ENCODE measurements at regions not wholly inside any gene's neighbourhood (a gene's known extent, or its start where the extent isn't known, plus 50 kb on each side); places are given as distances from the start of the nearest gene placed in this dataset.

DNA sequence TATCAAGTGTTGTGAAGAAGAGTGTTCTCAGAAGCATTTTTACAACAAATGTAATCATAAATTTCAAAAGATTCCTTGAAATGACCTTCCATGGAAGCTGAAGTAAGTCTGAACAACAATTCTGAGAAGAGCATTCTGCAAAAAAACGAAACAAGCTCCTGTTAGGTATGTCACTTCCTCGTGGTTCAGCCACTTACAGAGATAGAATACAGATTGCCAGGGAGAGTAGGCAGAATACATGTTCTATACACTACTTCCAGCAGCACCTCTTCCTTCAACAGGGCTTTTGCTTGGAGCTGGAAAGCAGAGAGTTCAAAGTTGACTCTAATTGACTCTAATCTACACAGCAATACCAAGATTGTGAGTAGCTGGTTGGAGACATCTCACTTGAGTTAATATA is 274.5 kb downstream of the ADGRA3 start:
- DNase-seq (no peak), ATAC-seq (no peak)
- no peaks in the 10 kb centered on the region for H3K36me3 Mint-ChIP-seq (ENCODE audit: insufficient read depth)
- peaks cover 8% of the 10 kb centered on the region for H3K9me3 Mint-ChIP-seq
- no peak overlapping the region for H3K4me3 Mint-ChIP-seq
- peaks cover 2% of the 10 kb centered on the region for H3K4me1 Mint-ChIP-seq (ENCODE audit: low read depth)
- H3K27me3 Mint-ChIP-seq (ENCODE audit: low read depth) = no peaks in the 10 kb centered on the region

DNA sequence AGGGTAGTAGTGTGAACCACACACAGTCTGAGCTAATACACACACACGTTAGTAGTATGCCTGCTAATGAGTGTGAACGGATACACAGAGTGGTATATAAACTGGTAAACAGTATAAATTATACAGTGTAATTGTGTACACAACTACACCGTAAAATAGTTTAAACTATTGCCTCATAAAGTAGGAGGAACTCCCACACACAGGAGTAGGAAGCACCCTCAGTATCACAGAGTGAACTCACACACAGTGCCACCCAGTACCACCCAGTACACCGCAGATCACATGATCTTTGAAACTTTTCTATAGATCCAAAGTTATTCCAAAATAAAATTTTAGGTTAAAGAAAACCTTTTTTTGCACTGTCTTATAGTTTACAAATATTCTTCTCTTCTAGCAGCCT is 275.1 kb downstream of the ADGRA3 start:
- no peak for DNase-seq
- ATAC-seq = no peak
- Mint-ChIP-seq H3K27me3 (ENCODE audit: low read depth) (no peaks in the 10 kb centered on the region), H3K4me1 (ENCODE audit: low read depth) (peaks cover 2% of the 10 kb centered on the region), H3K9me3 (peaks cover 8% of the 10 kb centered on the region), H3K36me3 (ENCODE audit: insufficient read depth) (no peaks in the 10 kb centered on the region), H3K4me3 (no peak overlapping the region)

DNA sequence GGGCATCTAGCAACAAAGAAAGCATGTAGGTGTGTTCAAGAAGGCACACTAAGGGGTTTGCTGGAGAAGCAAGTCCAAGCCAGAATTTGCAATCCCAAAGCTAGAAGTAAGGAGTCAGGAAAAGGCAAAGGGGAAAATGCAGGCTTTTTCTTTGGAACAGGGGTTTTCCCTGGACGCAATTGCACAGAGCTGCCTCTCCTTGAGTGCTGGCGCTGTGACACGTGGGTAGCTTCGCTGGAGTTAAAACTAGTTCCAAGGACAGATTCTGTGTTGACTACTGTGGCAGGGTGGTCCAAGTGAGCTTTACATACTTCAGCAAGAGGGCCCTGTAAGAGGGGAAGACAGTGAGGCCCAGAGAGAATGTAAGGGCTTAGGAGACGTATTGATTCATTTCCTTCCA is 277.1 kb downstream of the ADGRA3 start:
- ATAC-seq (no peak), DNase-seq (no peak)
- Mint-ChIP-seq H3K4me1 (ENCODE audit: low read depth) (peaks cover 2% of the 10 kb centered on the region), H3K4me3 (no peak overlapping the region), H3K9me3 (peaks cover 8% of the 10 kb centered on the region), H3K27me3 (ENCODE audit: low read depth) (no peaks in the 10 kb centered on the region), H3K36me3 (ENCODE audit: insufficient read depth) (no peaks in the 10 kb centered on the region)

DNA sequence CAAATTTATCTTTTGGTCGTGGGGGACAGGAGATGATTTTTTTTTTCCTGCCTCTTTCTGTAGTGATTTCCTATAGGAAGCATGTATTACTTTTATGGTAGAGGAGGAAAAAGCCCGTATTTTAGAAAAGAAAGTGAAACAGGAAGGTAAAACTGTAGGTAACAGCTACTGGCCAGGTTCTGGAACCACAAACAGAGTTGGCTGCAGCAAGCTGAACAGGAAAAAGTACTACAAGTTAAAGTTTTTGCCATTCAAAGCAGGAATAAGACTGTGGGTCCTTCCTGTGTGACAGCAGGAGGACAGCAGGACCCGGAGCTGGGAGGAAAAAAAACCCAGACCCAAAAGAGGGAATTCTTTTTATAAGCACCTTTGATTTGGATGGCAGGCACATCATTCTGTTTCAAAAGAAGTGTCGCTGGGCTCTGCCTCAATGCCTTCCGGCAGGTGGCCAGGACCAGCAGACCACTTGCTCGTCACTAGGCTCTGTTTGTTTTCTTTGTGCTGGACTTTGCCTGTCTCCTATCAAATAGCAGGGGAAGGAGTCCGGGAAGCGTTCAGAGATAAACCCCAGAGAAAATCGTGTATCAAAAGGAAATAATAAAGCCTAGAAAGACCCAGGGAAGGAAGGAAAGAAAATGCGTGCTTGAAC is 277.9 kb downstream of the ADGRA3 start:
- H3K4me3 Mint-ChIP-seq = peak overlapping the region; percentile 28
- no peak for DNase-seq

DNA sequence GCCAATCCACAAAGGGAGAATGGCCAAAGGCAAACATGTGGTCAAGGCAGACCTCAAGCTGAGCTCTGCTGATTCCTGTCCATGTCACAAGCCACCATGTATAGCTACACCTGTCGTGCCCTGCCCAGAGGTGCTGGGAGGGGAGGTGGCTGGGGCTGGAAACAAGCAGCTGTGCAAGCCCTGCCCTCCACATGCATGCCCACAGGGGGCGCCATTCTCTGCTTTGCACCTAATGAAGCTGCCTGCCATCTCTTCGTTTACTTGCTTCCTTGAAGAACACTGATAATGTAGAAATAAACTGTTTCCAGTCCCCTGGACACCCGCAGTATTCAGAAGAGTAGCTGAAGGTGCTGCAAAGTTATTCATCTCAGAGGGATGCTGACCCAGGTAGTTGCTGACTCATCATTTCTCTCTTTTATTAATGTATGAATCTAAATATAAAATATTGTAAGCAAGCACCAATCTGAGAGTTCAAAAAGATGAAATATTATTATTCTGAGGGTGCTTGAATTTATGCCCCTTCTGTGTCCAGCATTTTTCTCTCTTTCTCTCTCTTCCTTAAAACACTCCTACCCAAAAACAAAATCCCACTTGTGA is 278.6 kb downstream of the ADGRA3 start:
- ATAC-seq = peak in 1 of 2 donors; percentile 41
- Mint-ChIP-seq H3K9me3 (peaks cover 8% of the 10 kb centered on the region), H3K4me3 (peak overlapping the region; percentile 28), H3K36me3 (ENCODE audit: insufficient read depth) (no peaks in the 10 kb centered on the region), H3K27me3 (ENCODE audit: low read depth) (no peaks in the 10 kb centered on the region), H3K4me1 (ENCODE audit: low read depth) (peaks cover 2% of the 10 kb centered on the region)
- peak; percentile 26 for DNase-seq

More for the DNA sequence above, 277.9 kb downstream of the ADGRA3 start:
- Mint-ChIP-seq H3K36me3 (ENCODE audit: insufficient read depth) (no peaks in the 10 kb centered on the region), H3K4me1 (ENCODE audit: low read depth) (peaks cover 2% of the 10 kb centered on the region), H3K9me3 (peaks cover 8% of the 10 kb centered on the region), H3K27me3 (ENCODE audit: low read depth) (no peaks in the 10 kb centered on the region)
- no peak for ATAC-seq

DNA sequence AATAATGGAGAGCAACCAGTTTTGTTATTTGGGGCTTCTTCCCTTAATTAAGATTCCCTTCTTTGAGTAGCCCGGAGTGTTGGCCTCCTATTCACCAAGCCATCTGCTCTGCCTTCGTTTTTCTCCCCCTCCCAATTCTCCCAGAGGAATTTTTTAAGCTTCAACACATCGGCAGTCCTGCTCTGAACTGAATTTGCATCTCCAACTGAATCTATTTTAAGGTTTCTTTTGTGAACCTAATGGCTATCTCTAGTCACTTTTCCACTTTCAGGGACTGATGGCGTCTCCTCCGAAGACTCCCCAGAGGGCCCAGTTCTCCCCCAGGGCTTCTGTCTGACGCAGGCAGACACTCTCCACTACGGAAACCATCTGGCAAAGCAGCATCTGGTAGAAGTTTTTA is 280.2 kb downstream of the ADGRA3 start:
- Mint-ChIP-seq H3K27me3 (ENCODE audit: low read depth) (no peaks in the 10 kb centered on the region), H3K4me1 (ENCODE audit: low read depth) (peaks cover under 1% of the 10 kb centered on the region), H3K4me3 (no peak overlapping the region), H3K36me3 (ENCODE audit: insufficient read depth) (no peaks in the 10 kb centered on the region), H3K9me3 (peaks cover 8% of the 10 kb centered on the region)
- DNase-seq (no peak), ATAC-seq (no peak)

DNA sequence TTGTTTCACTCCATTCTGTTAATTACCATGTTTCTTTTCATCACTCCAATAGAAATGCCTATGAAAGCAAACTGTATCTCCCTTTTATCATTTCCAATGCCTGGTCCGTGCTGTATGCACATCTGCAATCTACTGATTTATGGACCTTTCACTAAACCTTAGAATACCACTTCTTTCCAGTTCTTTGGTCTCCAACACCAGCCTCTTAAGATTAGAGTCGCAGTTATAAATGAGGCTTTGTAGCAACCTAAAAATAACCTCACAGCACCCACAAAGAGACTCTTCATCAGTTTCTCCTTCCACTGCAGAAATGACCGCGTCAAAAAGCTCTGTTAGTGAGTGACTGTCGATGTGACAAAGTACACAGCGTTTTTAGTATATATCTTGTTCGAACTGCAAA is 282.6 kb downstream of the ADGRA3 start:
- Mint-ChIP-seq H3K27me3 (ENCODE audit: low read depth) (no peaks in the 10 kb centered on the region), H3K4me3 (no peak overlapping the region), H3K4me1 (ENCODE audit: low read depth) (no peaks in the 10 kb centered on the region), H3K9me3 (peaks cover 2% of the 10 kb centered on the region), H3K36me3 (ENCODE audit: insufficient read depth) (no peaks in the 10 kb centered on the region)
- no peak for ATAC-seq
- DNase-seq = no peak

DNA sequence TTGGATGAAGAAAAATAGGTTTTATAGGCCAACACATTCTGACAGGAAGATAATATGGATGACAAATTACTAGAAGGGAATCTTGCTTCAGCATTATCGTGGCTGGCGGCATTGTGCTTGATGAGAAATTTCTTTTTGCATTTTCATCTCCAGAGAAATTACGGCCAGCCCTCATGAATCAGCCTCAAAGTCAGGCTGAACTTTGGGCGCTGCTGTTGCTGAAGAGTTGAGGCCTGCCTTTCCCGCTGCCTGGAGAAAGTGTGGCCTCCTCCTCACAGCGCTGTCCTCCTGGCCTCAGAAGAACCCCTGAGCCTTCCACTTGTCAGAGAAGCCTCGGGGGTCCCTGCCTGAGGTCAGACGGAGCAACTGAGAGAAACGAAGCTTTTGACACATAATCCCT is 272.4 kb upstream of the KCNIP4 start:
- no peaks in the 10 kb centered on the region for H3K27me3 Mint-ChIP-seq (ENCODE audit: low read depth)
- no peak overlapping the region for H3K4me3 Mint-ChIP-seq
- no peak for ATAC-seq
- H3K4me1 Mint-ChIP-seq (ENCODE audit: low read depth) = no peaks in the 10 kb centered on the region
- H3K36me3 Mint-ChIP-seq (ENCODE audit: insufficient read depth) = no peaks in the 10 kb centered on the region
- no peak for DNase-seq
- H3K9me3 Mint-ChIP-seq = peaks cover 4% of the 10 kb centered on the region

DNA sequence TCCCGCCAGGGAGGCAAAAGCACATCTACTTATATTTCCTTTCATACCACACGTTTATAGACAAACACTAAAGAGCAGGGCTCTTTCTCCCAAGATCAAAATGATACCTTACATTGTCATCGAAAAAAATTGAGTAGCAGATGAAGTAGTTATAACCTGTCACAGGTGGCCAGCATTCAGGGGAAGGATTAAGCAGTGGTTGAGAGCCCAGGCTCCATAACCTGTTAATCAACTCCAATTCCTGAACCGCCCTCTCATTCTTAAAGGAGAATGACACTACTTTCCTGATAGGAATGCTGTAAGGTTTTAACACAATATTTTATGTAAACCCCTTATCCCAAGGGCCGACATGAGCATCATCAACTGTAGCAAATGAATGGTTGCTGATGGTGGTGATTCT is 268.9 kb upstream of the KCNIP4 start:
- Mint-ChIP-seq H3K36me3 (ENCODE audit: insufficient read depth) (no peaks in the 10 kb centered on the region), H3K4me3 (no peak overlapping the region), H3K4me1 (ENCODE audit: low read depth) (no peaks in the 10 kb centered on the region), H3K27me3 (ENCODE audit: low read depth) (no peaks in the 10 kb centered on the region), H3K9me3 (peaks cover 4% of the 10 kb centered on the region)
- DNase-seq (no peak), ATAC-seq (no peak)

DNA sequence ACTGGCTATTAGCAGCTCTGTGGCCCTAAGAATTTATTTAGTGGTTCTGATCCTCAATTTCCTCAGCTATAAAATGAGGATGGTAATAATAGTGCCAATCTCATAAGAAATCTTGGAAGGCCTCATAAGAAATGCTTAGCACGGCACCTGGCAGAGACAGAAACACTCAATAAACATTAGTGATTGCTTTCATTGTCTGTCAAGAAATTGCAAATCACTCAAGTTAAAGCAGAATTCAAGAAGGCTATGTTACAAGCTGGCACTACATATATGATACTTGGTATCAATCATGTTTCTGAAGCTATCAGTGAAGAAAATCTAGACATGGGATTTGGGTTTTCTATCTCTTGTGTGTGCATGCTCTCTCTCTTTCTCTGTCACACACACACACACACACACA is 267.7 kb upstream of the KCNIP4 start:
- H3K9me3 Mint-ChIP-seq = peaks cover 4% of the 10 kb centered on the region
- ATAC-seq (no peak), DNase-seq (no peak)
- no peak overlapping the region for H3K4me3 Mint-ChIP-seq
- no peaks in the 10 kb centered on the region for H3K4me1 Mint-ChIP-seq (ENCODE audit: low read depth)
- H3K36me3 Mint-ChIP-seq (ENCODE audit: insufficient read depth) = no peaks in the 10 kb centered on the region
- no peaks in the 10 kb centered on the region for H3K27me3 Mint-ChIP-seq (ENCODE audit: low read depth)

DNA sequence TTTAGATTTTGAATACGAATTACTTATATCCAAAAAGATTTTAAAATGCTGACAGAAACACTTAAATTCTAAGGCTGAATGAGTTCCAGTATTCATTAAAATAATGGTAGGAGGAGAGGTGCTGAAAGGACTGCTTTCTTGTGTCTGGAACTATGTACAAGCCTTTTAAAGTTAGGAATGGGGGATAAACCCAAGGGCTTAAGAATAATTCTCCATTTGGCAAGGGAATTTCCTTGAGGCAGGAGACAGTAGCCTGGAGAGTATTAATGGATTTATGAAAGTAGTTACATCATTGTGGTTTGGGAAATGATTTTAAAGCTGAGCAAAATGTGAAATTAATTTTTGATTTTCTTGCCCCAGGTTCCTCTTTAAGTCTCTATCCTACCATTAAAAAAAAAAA is 266.5 kb upstream of the KCNIP4 start:
- ATAC-seq (no peak), DNase-seq (no peak)
- Mint-ChIP-seq H3K36me3 (ENCODE audit: insufficient read depth) (no peaks in the 10 kb centered on the region), H3K4me1 (ENCODE audit: low read depth) (no peaks in the 10 kb centered on the region), H3K27me3 (ENCODE audit: low read depth) (no peaks in the 10 kb centered on the region), H3K4me3 (no peak overlapping the region), H3K9me3 (peaks cover 4% of the 10 kb centered on the region)

DNA sequence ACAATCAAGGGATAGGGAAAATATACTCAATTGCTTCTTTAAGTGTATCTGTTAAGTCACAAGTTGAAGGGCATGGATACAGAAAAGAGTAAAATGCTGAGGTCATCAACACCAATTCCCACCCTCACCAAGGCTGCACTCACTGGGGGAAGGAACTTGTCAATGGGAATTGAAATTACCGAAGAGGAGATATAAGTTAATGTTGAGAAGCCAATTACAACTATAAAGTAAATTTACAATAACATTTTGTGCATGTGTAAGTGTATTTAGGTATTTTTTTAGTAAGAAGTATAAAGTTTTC is 255.1 kb upstream of the KCNIP4 start:
- Mint-ChIP-seq H3K4me1 (ENCODE audit: low read depth) (no peaks in the 10 kb centered on the region), H3K4me3 (no peak overlapping the region), H3K9me3 (no peaks in the 10 kb centered on the region), H3K36me3 (ENCODE audit: insufficient read depth) (no peaks in the 10 kb centered on the region), H3K27me3 (ENCODE audit: low read depth) (no peaks in the 10 kb centered on the region)
- ATAC-seq (no peak), DNase-seq (no peak)

DNA sequence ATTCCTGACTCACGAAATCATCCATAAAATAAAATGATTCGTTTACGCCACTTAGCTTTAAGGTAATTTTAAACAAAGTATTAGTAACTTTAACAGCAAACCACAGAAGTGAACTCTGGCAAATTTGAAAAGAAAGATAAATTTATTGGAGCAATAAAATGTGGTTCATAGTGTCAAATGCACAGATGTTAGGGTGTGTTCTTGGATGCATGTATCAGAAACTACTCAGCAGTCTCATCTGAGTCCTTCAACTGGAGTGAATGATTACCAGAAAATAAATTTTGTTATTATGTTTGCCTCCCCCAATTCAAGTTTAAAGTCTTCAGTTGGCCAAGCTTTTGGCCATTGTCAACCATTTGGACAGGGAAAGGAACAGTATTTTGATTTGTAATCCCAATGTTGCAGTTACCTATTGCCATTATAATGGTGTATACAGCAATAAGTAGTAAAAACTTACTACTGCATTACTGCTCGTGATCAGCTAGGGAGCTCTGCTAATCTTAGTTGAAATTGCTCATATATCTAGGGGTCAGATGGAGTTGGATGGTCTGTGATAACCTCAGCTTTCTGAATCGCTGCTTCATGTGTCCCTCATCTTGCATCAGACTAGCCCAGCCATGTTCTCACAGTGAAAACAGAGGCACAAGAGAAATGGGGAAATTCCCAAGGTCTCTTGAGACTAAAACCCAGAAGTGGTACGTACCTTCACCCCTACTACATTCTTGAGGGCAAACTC is 254.6 kb upstream of the KCNIP4 start:
- H3K4me1 Mint-ChIP-seq (ENCODE audit: low read depth) = no peaks in the 10 kb centered on the region
- H3K9me3 Mint-ChIP-seq = no peaks in the 10 kb centered on the region

DNA sequence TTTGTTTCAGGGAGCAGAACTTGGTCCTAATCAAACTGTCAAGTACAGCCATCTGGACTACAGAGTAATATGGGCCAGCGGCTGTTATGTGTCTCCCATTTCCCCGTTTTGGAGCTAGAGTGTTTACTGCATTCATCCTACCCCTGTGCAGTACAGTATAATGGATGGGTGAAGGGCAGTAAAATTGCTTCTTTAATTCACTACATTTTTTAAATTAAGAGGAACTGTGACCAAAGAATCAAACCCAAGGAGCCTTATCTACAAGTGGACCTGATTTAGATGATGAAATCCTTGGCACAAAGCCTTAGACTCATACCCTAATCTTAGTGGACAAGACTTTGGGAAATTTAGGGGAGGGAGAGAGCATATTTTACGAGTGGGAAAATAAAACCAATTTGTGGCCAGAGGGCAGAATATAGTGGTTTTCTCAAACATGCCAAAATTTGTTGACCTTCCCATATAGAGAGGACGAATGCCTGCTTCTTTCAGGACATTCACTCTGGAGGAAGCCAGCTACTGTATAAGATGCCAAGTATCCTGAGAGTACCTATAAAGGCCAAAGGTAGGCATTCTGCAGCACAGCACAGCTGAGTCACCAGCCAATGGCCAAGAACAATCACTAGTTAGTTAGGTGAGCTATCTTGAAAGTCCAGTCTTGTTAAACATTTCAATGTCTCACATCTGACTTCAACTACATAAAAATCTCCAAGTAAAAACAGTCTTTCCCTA is 253.8 kb upstream of the KCNIP4 start:
- H3K4me3 Mint-ChIP-seq = no peak overlapping the region
- DNase-seq (no peak), ATAC-seq (no peak)
- no peaks in the 10 kb centered on the region for H3K27me3 Mint-ChIP-seq (ENCODE audit: low read depth)
- H3K4me1 Mint-ChIP-seq (ENCODE audit: low read depth) = no peaks in the 10 kb centered on the region
- H3K36me3 Mint-ChIP-seq (ENCODE audit: insufficient read depth) = no peaks in the 10 kb centered on the region
- H3K9me3 Mint-ChIP-seq = no peaks in the 10 kb centered on the region

More for the DNA sequence above, 254.6 kb upstream of the KCNIP4 start:
- DNase-seq (no peak), ATAC-seq (no peak)
- Mint-ChIP-seq H3K4me3 (no peak overlapping the region), H3K27me3 (ENCODE audit: low read depth) (no peaks in the 10 kb centered on the region), H3K36me3 (ENCODE audit: insufficient read depth) (no peaks in the 10 kb centered on the region)

DNA sequence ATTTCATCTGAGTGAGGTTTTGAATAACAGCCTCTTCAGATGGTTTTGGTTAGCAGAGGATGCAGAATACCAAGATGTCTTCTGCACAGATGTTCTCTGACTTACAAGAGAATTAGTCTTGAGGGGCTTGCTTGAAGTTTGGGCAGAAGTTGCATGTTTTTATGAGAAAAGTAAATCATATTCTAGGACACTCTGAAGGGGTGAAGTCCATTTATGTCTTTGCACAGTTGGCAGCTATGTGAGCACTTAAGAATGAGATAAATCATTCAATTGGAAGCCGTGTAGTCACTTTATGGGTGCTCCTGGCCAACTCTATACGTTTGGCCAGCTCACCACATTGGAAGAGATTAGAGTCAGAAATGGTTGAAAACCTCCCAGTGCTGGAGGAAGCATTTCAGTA is 252.7 kb upstream of the KCNIP4 start:
- H3K36me3 Mint-ChIP-seq (ENCODE audit: insufficient read depth) = no peaks in the 10 kb centered on the region
- ATAC-seq = no peak
- no peak overlapping the region for H3K4me3 Mint-ChIP-seq
- H3K4me1 Mint-ChIP-seq (ENCODE audit: low read depth) = no peaks in the 10 kb centered on the region
- DNase-seq = no peak
- no peaks in the 10 kb centered on the region for H3K27me3 Mint-ChIP-seq (ENCODE audit: low read depth)
- no peaks in the 10 kb centered on the region for H3K9me3 Mint-ChIP-seq
